Transverse colon (tissue), 4 donors: ENCODE measurements at regions not wholly inside any gene's neighbourhood (a gene's known extent, or its start where the extent isn't known, plus 50 kb on each side); places are given as distances from the start of the nearest gene placed in this dataset.
A peak's percentile ranks its signal among the peaks of the same experiment; 100 is the strongest.

Experiments
- DNase-seq: peaks from one replicate; pipeline ENCODE4 v3.0.0-alpha.2; 2019
- H3K27ac ChIP-seq, 4 donors: fragments of 200-600 bp; sonication (generic); 2 replicates each; pipeline ENCODE4 v1.5.1; 2016 to 2018; ENCODE audit warnings: inconsistent platforms in 4 of 4
- H3K27me3 ChIP-seq: fragments of 200-600 bp; sonication (generic); 2 replicates; pipeline ENCODE4 v1.5.1; 2017; ENCODE audit warnings: inconsistent platforms
- H3K36me3 ChIP-seq, 4 donors: fragments of 200-600 bp; sonication (generic); 2 replicates each; pipeline ENCODE4 v1.5.1; 2017 to 2019; ENCODE audit warnings: inconsistent platforms in 4 of 4
- H3K4me1 ChIP-seq, 4 donors: fragments of 200-600 bp; sonication (generic); 2 replicates each; pipeline ENCODE4 v1.5.1; 2017 to 2020; ENCODE audit warnings: inconsistent platforms in 4 of 4
- H3K4me3 ChIP-seq, 4 donors: fragments of 200-600 bp; sonication (generic); 1 replicate in 1 of 4; 2 replicates in 3 of 4; pipeline versions ENCODE4 v1.5.1 to v1.6.1; 2017 to 2019; ENCODE audit warnings: inconsistent platforms in 4 of 4
- H3K9me3 ChIP-seq, 2 donors: fragments of 200-600 bp; sonication (generic); 2 replicates each; pipeline ENCODE4 v1.5.1; 2017 to 2019; ENCODE audit warnings: inconsistent platforms in 2 of 2
- CTCF ChIP-seq, 5 experiments: fragments of 200-600 bp in 3 of 5; fragments of 450-650 bp in 2 of 5; sonication (generic) in 3 of 5; IDR thresholded peaks; 1 replicate in 2 of 5; 2 replicates in 3 of 5; pipeline ENCODE4 v1.5.1; 2016 to 2017; ENCODE audit warnings: antibody characterized with exemption in 5 of 5, inconsistent platforms in 3 of 5, mild to moderate bottlenecking in 2 of 5, moderate library complexity in 1 of 5
- EP300 ChIP-seq: sonication (generic); formaldehyde crosslinking; IDR thresholded peaks from one replicate; pipeline ENCODE4 v1.6.1; 2017; ENCODE audit warnings: antibody characterized with exemption, low read depth
- POLR2A ChIP-seq: fragments of 450-650 bp; IDR thresholded peaks from one replicate; pipeline ENCODE4 v1.6.1; 2016; ENCODE audit warnings: antibody characterized with exemption, mild to moderate bottlenecking, moderate library complexity
- POLR2AphosphoS5 ChIP-seq, 3 donors: sonication (generic); formaldehyde crosslinking; IDR thresholded peaks; one replicate each; pipeline ENCODE4 v1.6.1; 2016; ENCODE audit warnings: antibody characterized with exemption in 3 of 3
- WGBS, 2 donors: methylation state at CpG; one replicate each; pipeline ENCODE4 v1.1.5; 2018; ENCODE audit warnings: low coverage in 1 of 2; 5-methylcytosine and 5-hydroxymethylcytosine counted together
- in situ Hi-C, 4 donors: fragments of 200-750 bp; cut with MboI; loops; one replicate each; pipeline versions ENCODE4 v1.15.0 to v1.15.1; 2017; ENCODE audit warnings: low sequenced_read_pairs in 3 of 4, low pct_ligation_motif_present in 1 of 4, low pct_unique_long_range_greater_than_20kb in 1 of 4
- intact Hi-C: fragments of 100-400 bp; cut with DNase I; formaldehyde crosslinking; loops from one replicate; pipeline ENCODE4 v1.15.1; 2023; ENCODE audit warnings: low total_unique reads

GRCh38 chr20:10861090-10861489, 187.3 kb upstream of the JAG1 start:
- TF ChIP-seq CTCF (IDR thresholded peaks at IDR 0.05) (no peak), EP300 (no peak), POLR2AphosphoS5 (IDR thresholded peaks at IDR 0.05) (no peak), POLR2A (no peak)
- no peaks in the 10 kb centered on the region for H3K36me3 ChIP-seq
- no peak overlapping the region for H3K4me3 ChIP-seq
- peak overlapping the region; percentile 29 to 84 (median 70) for H3K27ac ChIP-seq
- in situ Hi-C loops (no loop called here), intact Hi-C loops (no loop called here)
- 58 to 67% methylated on average over 2 of the region's 2 CpGs for WGBS, 2 donors
- H3K9me3 ChIP-seq, result no peaks in the 10 kb centered on the region
- DNase-seq, result no peak
- H3K27me3 ChIP-seq, result no peaks in the 10 kb centered on the region
- H3K4me1 ChIP-seq, result peaks cover 4 to 71% (median 55%) of the 10 kb centered on the region in 4 donors

- no peaks in the 10 kb centered on the region for H3K27me3 ChIP-seq
- peak overlapping the region; percentile 29 to 84 (median 70) for H3K27ac ChIP-seq
- H3K9me3 ChIP-seq, result no peaks in the 10 kb centered on the region
- H3K4me3 ChIP-seq, result no peak overlapping the region
- whole genome bisulfite sequencing, 2 donors, result 28 to 46% methylated on average over 2 of the region's 2 CpGs
- intact Hi-C loops, result no loop called here
- no peaks in the 10 kb centered on the region for H3K36me3 ChIP-seq
- in situ Hi-C loops, result no loop called here
- peak in 2 of 3 donors; percentile 24 to 34 for TF ChIP-seq POLR2AphosphoS5 (IDR thresholded peaks at IDR 0.05)
- TF ChIP-seq POLR2A, result no peak
- peaks cover 4 to 67% (median 50%) of the 10 kb centered on the region in 4 donors for H3K4me1 ChIP-seq
- peak; percentile 69 for DNase-seq
Observed at GRCh38 chr20:10861619-10862018, 187.8 kb upstream of the JAG1 start.

GRCh38 chr20:10863337-10864060, 189.7 kb upstream of the JAG1 start:
- H3K27me3 ChIP-seq, result no peaks in the 10 kb centered on the region
- 30 to 47% methylated on average over 5 to 6 of the region's 6 CpGs for WGBS, 2 donors
- peak overlapping the region; percentile 78 to 85 (median 84) for H3K27ac ChIP-seq
- H3K9me3 ChIP-seq, result no peaks in the 10 kb centered on the region
- in situ Hi-C loops (no loop called here), intact Hi-C loops (no loop called here)
- no peak overlapping the region for H3K4me3 ChIP-seq
- DNase-seq, result no peak
- TF ChIP-seq CTCF (IDR thresholded peaks at IDR 0.05) (no peak), EP300 (no peak), POLR2AphosphoS5 (IDR thresholded peaks at IDR 0.05) (no peak), POLR2A (no peak)
- peaks cover 4 to 52% (median 39%) of the 10 kb centered on the region in 4 donors for H3K4me1 ChIP-seq
- H3K36me3 ChIP-seq, result no peaks in the 10 kb centered on the region

- intact Hi-C loops (no loop called here), in situ Hi-C loops (no loop called here)
- H3K9me3 ChIP-seq, result no peaks in the 10 kb centered on the region
- peak; percentile 86 for DNase-seq
- no peaks in the 10 kb centered on the region for H3K27me3 ChIP-seq
- no peak for TF ChIP-seq EP300
- peak; percentile 77 for TF ChIP-seq POLR2A
- TF ChIP-seq POLR2AphosphoS5 (IDR thresholded peaks at IDR 0.05), result peak in 2 of 3 donors; percentile 45 to 62
- TF ChIP-seq CTCF (IDR thresholded peaks at IDR 0.05), result peak in 2 of 5 experiments; percentile 52 to 65
- peaks cover 4 to 52% (median 39%) of the 10 kb centered on the region in 4 donors for H3K4me1 ChIP-seq
- 35 to 76% methylated on average over 3 to 8 of the region's 8 CpGs for WGBS, 2 donors
- no peaks in the 10 kb centered on the region for H3K36me3 ChIP-seq
- H3K4me3 ChIP-seq, result peak overlapping the region in 1 of 4 donors; percentile 8
- H3K27ac ChIP-seq, result peak overlapping the region; percentile 78 to 85 (median 84)
Observed at GRCh38 chr20:10864076-10864672, 190.4 kb upstream of the JAG1 start.
